Suprapubic skin (tissue), 4 donors: ENCODE measurements at regions not wholly inside any gene's neighbourhood (a gene's known extent, or its start where the extent isn't known, plus 50 kb on each side); places are given as distances from the start of the nearest gene placed in this dataset.

Experiments
- DNase-seq, 2 donors: peaks; one replicate each; pipeline ENCODE4 v3.0.0-alpha.2; 2019; ENCODE audit warnings: low spot score in 2 of 2
- H3K27ac ChIP-seq: fragments of 200-600 bp; sonication (generic); one replicate; pipeline ENCODE4 v1.5.1; 2019
- H3K27me3 ChIP-seq: fragments of 200-600 bp; sonication (generic); one replicate; pipeline ENCODE4 v1.5.1; 2019
- H3K36me3 ChIP-seq: fragments of 200-600 bp; sonication (generic); one replicate; pipeline ENCODE4 v1.5.1; 2019
- H3K4me1 ChIP-seq: fragments of 200-600 bp; sonication (generic); one replicate; pipeline ENCODE4 v1.5.1; 2019
- H3K4me3 ChIP-seq: fragments of 200-600 bp; sonication (generic); one replicate; pipeline ENCODE4 v1.5.1; 2019; ENCODE audit warnings: mild to moderate bottlenecking
- H3K9me3 ChIP-seq: fragments of 200-600 bp; sonication (generic); one replicate; pipeline ENCODE4 v1.5.1; 2019
- EP300 ChIP-seq: sonication (generic); formaldehyde crosslinking; IDR thresholded peaks from one replicate; pipeline ENCODE4 v1.6.1; 2017; ENCODE audit warnings: antibody characterized with exemption
- POLR2A ChIP-seq, 2 donors: fragments of 450-650 bp; IDR thresholded peaks; one replicate each; pipeline ENCODE4 v1.6.1; 2017; ENCODE audit warnings: antibody characterized with exemption in 2 of 2, mild to moderate bottlenecking in 2 of 2, moderate library complexity in 2 of 2
- POLR2AphosphoS5 ChIP-seq, 3 donors: sonication (generic); formaldehyde crosslinking; IDR thresholded peaks; one replicate each; pipeline ENCODE4 v1.6.1; 2017; ENCODE audit warnings: antibody characterized with exemption in 3 of 3
- WGBS: methylation state at CpG from one replicate; pipeline ENCODE4 v1.1.5; 2018; 5-methylcytosine and 5-hydroxymethylcytosine counted together
- TF ChIP-seq, protein P1 (sequence below), 2 donors: fragments of 200-600 bp in 1 of 2; fragments of 450-650 bp in 1 of 2; sonication (generic) in 1 of 2; IDR thresholded peaks; one replicate each; pipeline ENCODE4 v1.5.1; 2016 to 2019; ENCODE audit warnings: antibody characterized with exemption in 2 of 2, mild to moderate bottlenecking in 1 of 2, moderate library complexity in 1 of 2

DNA sequence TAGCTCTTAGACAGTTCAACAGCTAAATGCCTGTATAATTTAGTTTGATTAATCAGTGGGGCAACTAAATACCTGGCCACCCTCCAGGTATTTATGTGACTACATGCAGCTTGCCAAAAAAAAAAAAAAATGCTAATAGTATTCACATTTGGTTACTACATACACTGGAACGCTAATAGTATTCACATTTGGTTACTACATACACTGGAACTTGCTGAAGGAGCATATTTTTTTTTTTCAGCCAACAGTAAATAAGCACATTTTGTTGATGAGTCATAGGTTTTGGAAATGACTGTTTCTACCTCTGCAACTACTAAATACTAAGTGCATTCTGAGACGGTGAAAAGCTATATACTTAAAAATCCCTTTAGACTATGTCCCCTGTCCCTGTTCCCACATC, 1172.3 kb downstream of the LRFN5 start:
- Histone ChIP-seq H3K4me1 (no peaks in the 10 kb centered on the region), H3K36me3 (no peaks in the 10 kb centered on the region), H3K4me3 (no peak overlapping the region), H3K27me3 (no peaks in the 10 kb centered on the region), H3K9me3 (no peaks in the 10 kb centered on the region), H3K27ac (no peak overlapping the region)
- 30% methylated on average over 2 of the region's 2 CpGs for WGBS
- TF ChIP-seq, protein P1, sequence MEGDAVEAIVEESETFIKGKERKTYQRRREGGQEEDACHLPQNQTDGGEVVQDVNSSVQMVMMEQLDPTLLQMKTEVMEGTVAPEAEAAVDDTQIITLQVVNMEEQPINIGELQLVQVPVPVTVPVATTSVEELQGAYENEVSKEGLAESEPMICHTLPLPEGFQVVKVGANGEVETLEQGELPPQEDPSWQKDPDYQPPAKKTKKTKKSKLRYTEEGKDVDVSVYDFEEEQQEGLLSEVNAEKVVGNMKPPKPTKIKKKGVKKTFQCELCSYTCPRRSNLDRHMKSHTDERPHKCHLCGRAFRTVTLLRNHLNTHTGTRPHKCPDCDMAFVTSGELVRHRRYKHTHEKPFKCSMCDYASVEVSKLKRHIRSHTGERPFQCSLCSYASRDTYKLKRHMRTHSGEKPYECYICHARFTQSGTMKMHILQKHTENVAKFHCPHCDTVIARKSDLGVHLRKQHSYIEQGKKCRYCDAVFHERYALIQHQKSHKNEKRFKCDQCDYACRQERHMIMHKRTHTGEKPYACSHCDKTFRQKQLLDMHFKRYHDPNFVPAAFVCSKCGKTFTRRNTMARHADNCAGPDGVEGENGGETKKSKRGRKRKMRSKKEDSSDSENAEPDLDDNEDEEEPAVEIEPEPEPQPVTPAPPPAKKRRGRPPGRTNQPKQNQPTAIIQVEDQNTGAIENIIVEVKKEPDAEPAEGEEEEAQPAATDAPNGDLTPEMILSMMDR (IDR thresholded peaks at IDR 0.05): no peak
- TF ChIP-seq EP300: no peak
- TF ChIP-seq POLR2A (IDR thresholded peaks at IDR 0.05): no peak
- no peak for TF ChIP-seq POLR2AphosphoS5 (IDR thresholded peaks at IDR 0.05)
- no peak for DNase-seq

- no peak for TF ChIP-seq POLR2AphosphoS5 (IDR thresholded peaks at IDR 0.05)
- TF ChIP-seq, protein P1 (IDR thresholded peaks at IDR 0.05): no peak
- no peak for TF ChIP-seq EP300
- TF ChIP-seq POLR2A (IDR thresholded peaks at IDR 0.05): no peak
- DNase-seq: no peak
- no peaks in the 10 kb centered on the region for H3K36me3 ChIP-seq
- no peaks in the 10 kb centered on the region for H3K4me1 ChIP-seq
- no peaks in the 10 kb centered on the region for H3K9me3 ChIP-seq
- no peak overlapping the region for H3K4me3 ChIP-seq
- H3K27ac ChIP-seq: no peak overlapping the region
- no peaks in the 10 kb centered on the region for H3K27me3 ChIP-seq
Observed at GRCh38 chr14:42750771-42751170, 1144.1 kb downstream of the LRFN5 start.

DNA sequence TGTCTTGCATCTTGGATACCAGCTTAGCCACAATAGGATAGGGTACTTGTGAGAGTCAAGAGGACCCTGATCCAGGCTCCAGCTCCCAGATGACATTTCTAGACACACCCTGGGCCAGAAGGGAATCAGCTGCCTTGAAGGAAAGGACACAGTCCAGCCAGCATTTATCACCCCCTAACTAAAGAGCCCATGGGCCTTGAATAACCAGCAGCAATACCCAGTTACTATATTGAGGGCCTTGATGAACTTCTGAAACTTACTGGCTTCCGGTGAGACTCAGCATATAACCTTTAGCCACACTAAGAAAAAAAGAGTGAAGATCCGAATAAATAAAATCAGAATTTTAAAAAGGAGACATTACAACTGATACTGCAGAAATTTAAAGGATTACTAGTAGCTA, 1135.4 kb downstream of the LRFN5 start:
- Histone ChIP-seq H3K4me1 (no peaks in the 10 kb centered on the region), H3K9me3 (no peaks in the 10 kb centered on the region), H3K36me3 (no peaks in the 10 kb centered on the region), H3K27ac (no peak overlapping the region), H3K27me3 (no peaks in the 10 kb centered on the region), H3K4me3 (no peak overlapping the region)
- 93% methylated on average over 2 of the region's 2 CpGs for WGBS
- TF ChIP-seq EP300 (no peak), POLR2AphosphoS5 (IDR thresholded peaks at IDR 0.05) (no peak), POLR2A (IDR thresholded peaks at IDR 0.05) (no peak)
- TF ChIP-seq, protein P1 (IDR thresholded peaks at IDR 0.05): no peak
- no peak for DNase-seq

DNA sequence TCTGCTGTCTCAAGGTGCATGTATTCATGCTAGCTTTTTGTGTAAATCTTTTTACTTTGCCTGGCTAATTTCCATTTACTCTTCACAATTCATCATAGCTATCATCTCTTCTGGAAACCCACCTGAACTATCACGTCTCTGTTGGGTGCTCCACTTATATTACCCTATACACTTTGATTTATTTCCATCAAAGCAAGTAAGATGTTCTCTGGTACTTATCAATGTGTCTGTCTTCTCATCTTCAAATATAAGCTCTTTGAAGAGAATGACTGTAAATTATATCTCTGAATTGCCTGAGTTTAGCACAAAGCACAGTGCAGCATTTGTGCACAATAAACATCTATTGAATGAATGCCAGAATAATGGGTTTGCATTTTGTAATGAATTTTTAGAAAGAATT, 1129.7 kb downstream of the LRFN5 start:
- Histone ChIP-seq H3K9me3 (no peaks in the 10 kb centered on the region), H3K27ac (no peak overlapping the region), H3K4me3 (no peak overlapping the region), H3K27me3 (no peaks in the 10 kb centered on the region), H3K4me1 (no peaks in the 10 kb centered on the region), H3K36me3 (no peaks in the 10 kb centered on the region)
- 48% methylated on average over 1 of the region's 1 CpG for WGBS
- no peak for DNase-seq
- no peak for TF ChIP-seq POLR2A (IDR thresholded peaks at IDR 0.05)
- TF ChIP-seq, protein P1 (IDR thresholded peaks at IDR 0.05): no peak
- TF ChIP-seq POLR2AphosphoS5 (IDR thresholded peaks at IDR 0.05): no peak
- no peak for TF ChIP-seq EP300

DNA sequence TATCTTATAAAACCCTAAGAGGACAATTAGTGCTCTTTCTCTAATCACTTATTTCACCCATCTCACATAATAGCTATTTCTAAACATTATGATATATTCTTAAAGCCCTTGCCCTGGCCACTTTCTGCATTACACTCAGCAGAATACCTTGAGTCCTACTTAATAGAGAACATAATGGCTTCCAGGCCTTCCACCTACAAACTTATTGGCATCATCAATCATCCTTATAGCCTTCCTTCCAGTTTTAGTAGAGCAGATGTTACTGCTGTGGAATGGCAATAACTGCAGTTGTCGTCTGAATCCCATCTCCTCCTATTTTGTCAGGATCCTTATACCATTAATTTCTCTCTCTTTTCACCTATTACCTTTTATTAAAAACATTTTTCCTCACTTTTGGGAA, 1127.4 kb downstream of the LRFN5 start:
- H3K4me3 ChIP-seq: no peak overlapping the region
- no peaks in the 10 kb centered on the region for H3K36me3 ChIP-seq
- H3K27ac ChIP-seq: no peak overlapping the region
- no peaks in the 10 kb centered on the region for H3K9me3 ChIP-seq
- no peaks in the 10 kb centered on the region for H3K4me1 ChIP-seq
- WGBS: 38% methylated on average over 1 of the region's 1 CpG
- TF ChIP-seq POLR2AphosphoS5 (IDR thresholded peaks at IDR 0.05): no peak
- no peak for TF ChIP-seq POLR2A (IDR thresholded peaks at IDR 0.05)
- TF ChIP-seq, protein P1 (IDR thresholded peaks at IDR 0.05): no peak
- no peak for TF ChIP-seq EP300
- no peaks in the 10 kb centered on the region for H3K27me3 ChIP-seq
- DNase-seq: no peak
